SK-N-SH treated with all-trans-retinoic acid at 6 μM for 48 hours (cell line): ENCODE measurements at regions not wholly inside any gene's neighbourhood (a gene's known extent, or its start where the extent isn't known, plus 50 kb on each side); places are given as distances from the start of the nearest gene placed in this dataset.

ENCODE experiments used
- CSRNP3 ChIP-seq: fragments of 250-450 bp; sonication (Bioruptor Pico); IDR thresholded peaks from 2 replicates; pipeline ENCODE4 v1.5.1; 2021; ENCODE audit warnings: mild to moderate bottlenecking, moderate library complexity
- ESRRG ChIP-seq: fragments of 250-450 bp; sonication (Bioruptor Pico); IDR thresholded peaks from 2 replicates; pipeline ENCODE4 v1.6.1; 2021; ENCODE audit warnings: mild to moderate bottlenecking
- ISL1 ChIP-seq: fragments of 250-450 bp; sonication (Bioruptor Pico); IDR thresholded peaks from 2 replicates; pipeline ENCODE4 v2.1.2; 2022; ENCODE audit warnings: mild to moderate bottlenecking, moderate library complexity
- PPARA ChIP-seq: fragments of 250-450 bp; sonication (Bioruptor Pico); IDR thresholded peaks from 2 replicates; pipeline ENCODE4 v1.5.0; 2020; ENCODE audit warnings: mild to moderate bottlenecking, borderline replicate concordance
- RARB ChIP-seq: fragments of 250-450 bp; sonication (Bioruptor Pico); IDR thresholded peaks from 2 replicates; pipeline ENCODE4 v1.8.0; 2021; ENCODE audit warnings: mild to moderate bottlenecking, moderate library complexity
- SNAI2 ChIP-seq: fragments of 250-450 bp; sonication (Bioruptor Pico); IDR thresholded peaks from 2 replicates; pipeline ENCODE4 v1.5.0; 2020; ENCODE audit warnings: mild to moderate bottlenecking, moderate library complexity
- TF ChIP-seq, protein P1 (sequence below): fragments of 250-450 bp; sonication (Bioruptor Pico); IDR thresholded peaks from 2 replicates; pipeline ENCODE4 v1.8.0; 2020; ENCODE audit warnings: mild to moderate bottlenecking, moderate library complexity, borderline replicate concordance
- TF ChIP-seq, protein P2 (sequence below): fragments of 250-450 bp; sonication (Bioruptor Pico); IDR thresholded peaks from 2 replicates; pipeline ENCODE4 v1.8.0; 2021; ENCODE audit warnings: low read depth, mild to moderate bottlenecking, moderate library complexity, borderline replicate concordance

DNA sequence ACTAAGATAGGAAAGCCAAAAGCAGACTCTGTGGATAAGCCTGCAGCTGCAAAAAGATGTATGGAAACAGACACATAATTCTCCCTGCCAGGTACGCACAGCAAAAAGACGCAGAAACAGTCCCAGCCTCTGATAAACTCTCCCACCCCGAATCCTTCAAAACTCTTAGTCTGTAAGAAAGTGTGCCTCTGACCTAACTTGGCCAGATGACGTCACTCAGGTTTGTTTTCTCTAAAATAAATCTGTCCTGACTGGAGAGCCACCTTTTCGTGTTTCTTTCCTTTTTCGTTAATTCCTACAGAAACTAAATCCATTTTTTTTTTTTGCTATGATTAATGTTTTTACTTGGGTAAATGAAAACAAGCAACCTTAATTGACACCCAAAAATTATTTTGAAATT lies 793.8 kb downstream of the SORCS1 start:
- TF ChIP-seq SNAI2, result no peak
- TF ChIP-seq, protein P1, sequence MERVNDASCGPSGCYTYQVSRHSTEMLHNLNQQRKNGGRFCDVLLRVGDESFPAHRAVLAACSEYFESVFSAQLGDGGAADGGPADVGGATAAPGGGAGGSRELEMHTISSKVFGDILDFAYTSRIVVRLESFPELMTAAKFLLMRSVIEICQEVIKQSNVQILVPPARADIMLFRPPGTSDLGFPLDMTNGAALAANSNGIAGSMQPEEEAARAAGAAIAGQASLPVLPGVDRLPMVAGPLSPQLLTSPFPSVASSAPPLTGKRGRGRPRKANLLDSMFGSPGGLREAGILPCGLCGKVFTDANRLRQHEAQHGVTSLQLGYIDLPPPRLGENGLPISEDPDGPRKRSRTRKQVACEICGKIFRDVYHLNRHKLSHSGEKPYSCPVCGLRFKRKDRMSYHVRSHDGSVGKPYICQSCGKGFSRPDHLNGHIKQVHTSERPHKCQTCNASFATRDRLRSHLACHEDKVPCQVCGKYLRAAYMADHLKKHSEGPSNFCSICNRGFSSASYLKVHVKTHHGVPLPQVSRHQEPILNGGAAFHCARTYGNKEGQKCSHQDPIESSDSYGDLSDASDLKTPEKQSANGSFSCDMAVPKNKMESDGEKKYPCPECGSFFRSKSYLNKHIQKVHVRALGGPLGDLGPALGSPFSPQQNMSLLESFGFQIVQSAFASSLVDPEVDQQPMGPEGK (CRISPR knock-in tag), result no peak
- TF ChIP-seq, protein P2, sequence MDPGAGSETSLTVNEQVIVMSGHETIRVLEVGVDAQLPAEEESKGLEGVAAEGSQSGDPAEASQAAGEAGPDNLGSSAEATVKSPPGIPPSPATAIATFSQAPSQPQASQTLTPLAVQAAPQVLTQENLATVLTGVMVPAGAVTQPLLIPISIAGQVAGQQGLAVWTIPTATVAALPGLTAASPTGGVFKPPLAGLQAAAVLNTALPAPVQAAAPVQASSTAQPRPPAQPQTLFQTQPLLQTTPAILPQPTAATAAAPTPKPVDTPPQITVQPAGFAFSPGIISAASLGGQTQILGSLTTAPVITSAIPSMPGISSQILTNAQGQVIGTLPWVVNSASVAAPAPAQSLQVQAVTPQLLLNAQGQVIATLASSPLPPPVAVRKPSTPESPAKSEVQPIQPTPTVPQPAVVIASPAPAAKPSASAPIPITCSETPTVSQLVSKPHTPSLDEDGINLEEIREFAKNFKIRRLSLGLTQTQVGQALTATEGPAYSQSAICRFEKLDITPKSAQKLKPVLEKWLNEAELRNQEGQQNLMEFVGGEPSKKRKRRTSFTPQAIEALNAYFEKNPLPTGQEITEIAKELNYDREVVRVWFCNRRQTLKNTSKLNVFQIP, result no peak
- no peak for TF ChIP-seq PPARA (CRISPR knock-in tag)
- TF ChIP-seq RARB (CRISPR knock-in tag), result no peak
- no peak for TF ChIP-seq CSRNP3 (CRISPR knock-in tag)
- TF ChIP-seq ISL1 (CRISPR knock-in tag), result no peak
- TF ChIP-seq ESRRG (CRISPR knock-in tag), result no peak
